ENCODE measurements at regions not wholly inside any gene's neighbourhood (a gene's known extent, or its start where the extent isn't known, plus 50 kb on each side); places are given as distances from the start of the nearest gene placed in this dataset.

DNA sequence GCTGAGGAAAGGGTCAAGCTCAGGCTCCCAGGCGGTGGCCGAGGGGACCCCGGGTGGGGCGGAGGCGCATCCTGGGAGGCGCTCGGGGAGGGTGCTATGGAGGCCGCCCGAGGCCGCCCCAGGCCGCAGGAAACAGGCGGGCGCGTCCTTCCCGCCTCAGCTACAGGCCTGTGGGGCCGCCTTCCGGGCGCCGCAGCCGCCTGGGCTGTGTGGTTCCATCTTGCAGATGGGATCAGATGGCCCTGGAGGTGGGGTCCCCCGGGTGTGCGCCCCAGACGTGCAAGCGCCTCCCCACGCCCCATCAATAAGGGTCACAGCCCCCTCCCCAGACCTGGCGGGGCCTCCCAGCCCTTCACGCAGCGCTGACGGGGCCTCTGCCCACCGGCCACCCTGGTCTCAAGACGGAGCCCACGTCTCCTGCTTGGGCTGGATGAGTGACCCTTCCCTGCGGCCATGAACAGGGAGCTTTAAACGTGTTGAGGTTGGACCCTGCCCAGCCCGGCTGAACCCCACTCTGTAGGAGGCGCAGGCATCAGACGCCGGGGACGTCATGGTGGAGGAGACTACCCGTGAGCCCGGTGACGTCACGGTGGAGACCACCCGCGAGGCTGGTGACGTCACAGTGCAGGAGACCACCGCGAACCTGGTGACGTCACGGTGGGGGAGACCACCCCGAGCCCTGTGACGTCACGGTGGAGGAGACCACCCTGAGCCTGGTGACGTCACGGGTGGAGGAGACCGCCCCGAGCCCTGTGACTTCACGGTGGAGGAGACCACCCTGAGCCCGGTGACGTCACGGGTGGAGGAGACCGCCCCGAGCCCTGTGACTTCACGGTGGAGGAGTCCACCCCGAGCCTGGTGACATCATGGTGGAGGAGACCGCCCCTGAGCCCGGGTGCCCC lies 267.0 kb downstream of the DLL1 start:
- H3K27ac Mint-ChIP-seq: no peak overlapping the region
- H3K4me3 Mint-ChIP-seq: no peak overlapping the region
- H3K36me3 Mint-ChIP-seq: no peaks in the 10 kb centered on the region
- no peaks in the 10 kb centered on the region for H3K9me3 Mint-ChIP-seq
- DNase-seq (ENCODE audit: low spot score in 2 of 2, unreplicated experiment in 2 of 2): no peak
- peaks cover 26% of the 10 kb centered on the region for H3K4me1 Mint-ChIP-seq
- TF ChIP-seq, protein P1, sequence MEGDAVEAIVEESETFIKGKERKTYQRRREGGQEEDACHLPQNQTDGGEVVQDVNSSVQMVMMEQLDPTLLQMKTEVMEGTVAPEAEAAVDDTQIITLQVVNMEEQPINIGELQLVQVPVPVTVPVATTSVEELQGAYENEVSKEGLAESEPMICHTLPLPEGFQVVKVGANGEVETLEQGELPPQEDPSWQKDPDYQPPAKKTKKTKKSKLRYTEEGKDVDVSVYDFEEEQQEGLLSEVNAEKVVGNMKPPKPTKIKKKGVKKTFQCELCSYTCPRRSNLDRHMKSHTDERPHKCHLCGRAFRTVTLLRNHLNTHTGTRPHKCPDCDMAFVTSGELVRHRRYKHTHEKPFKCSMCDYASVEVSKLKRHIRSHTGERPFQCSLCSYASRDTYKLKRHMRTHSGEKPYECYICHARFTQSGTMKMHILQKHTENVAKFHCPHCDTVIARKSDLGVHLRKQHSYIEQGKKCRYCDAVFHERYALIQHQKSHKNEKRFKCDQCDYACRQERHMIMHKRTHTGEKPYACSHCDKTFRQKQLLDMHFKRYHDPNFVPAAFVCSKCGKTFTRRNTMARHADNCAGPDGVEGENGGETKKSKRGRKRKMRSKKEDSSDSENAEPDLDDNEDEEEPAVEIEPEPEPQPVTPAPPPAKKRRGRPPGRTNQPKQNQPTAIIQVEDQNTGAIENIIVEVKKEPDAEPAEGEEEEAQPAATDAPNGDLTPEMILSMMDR (IDR thresholded peaks at IDR 0.05; ENCODE audit: unreplicated experiment): no peak
- H3K27me3 Mint-ChIP-seq (ENCODE audit: low read depth): no peaks in the 10 kb centered on the region

DNA sequence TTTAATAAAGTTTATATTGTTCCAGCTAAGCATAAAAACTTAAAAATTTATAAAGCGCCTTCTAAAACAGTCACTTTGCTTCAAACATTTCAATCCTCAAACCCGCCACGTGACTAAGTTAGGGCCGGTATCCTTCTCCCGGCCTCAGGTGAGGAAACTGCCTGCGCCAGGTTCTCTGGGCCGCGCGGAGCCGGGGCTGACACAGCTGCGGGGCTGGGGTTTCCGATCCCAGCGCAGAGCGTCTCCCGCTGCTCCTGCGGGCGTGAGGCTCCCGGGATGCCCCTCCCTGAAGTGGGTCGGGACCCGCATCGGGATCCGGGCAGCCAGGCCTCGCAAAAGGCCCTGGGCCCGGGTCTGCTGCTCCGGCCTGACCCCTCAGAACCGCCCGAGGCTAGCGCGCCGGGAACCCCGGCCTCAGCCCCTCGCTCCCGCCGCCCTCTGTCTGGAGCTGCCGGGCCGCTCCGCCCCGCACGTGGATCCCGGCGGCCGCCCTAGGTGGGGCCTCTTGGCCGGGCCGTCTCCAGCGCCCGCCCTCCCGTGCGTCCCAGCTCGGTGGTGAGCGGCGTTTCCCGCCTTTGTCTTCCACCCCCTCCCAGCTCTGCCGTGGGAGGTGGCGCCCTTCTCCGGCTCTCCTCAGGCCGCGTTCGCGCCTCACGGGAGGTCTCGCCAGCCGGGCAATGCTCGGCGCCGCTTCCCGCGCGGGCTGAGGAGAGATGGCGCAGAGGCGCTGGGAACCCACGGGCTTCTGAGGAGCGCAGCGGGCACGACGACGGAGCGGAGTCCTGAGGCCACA lies 267.9 kb downstream of the DLL1 start:
- Mint-ChIP-seq H3K27ac (no peak overlapping the region), H3K27me3 (ENCODE audit: low read depth) (no peaks in the 10 kb centered on the region), H3K4me3 (no peak overlapping the region), H3K9me3 (no peaks in the 10 kb centered on the region), H3K36me3 (no peaks in the 10 kb centered on the region), H3K4me1 (peaks cover 26% of the 10 kb centered on the region)
- TF ChIP-seq, protein P1 (IDR thresholded peaks at IDR 0.05; ENCODE audit: unreplicated experiment): no peak
- DNase-seq (ENCODE audit: low spot score in 2 of 2, unreplicated experiment in 2 of 2): no peak

DNA sequence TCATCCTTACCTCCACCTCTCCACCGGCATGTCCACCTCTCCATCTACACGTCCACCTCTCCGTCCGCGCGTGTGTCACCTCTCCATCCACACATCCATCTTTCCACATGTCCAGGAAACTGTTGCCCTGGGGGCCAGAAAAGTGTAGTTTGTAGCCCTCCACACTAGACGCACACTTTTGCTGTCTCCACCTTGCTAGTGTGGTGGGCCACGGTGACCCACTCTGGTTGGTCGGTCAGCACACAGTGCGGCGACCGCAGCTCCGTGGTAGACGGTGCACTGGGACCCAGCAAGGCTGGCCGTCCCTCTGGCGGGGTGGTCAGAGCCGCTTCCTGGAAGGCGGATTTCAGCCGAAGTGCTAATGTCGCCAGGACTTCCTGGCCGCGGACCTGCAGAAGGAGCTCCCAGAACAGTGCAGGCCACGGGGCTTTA lies 268.6 kb downstream of the DLL1 start:
- TF ChIP-seq, protein P1 (IDR thresholded peaks at IDR 0.05; ENCODE audit: unreplicated experiment): no peak
- no peak for DNase-seq (ENCODE audit: low spot score in 2 of 2, unreplicated experiment in 2 of 2)
- Mint-ChIP-seq H3K27me3 (ENCODE audit: low read depth) (peaks cover 2% of the 10 kb centered on the region), H3K4me3 (no peak overlapping the region), H3K4me1 (peaks cover 23% of the 10 kb centered on the region), H3K27ac (no peak overlapping the region), H3K36me3 (no peaks in the 10 kb centered on the region), H3K9me3 (no peaks in the 10 kb centered on the region)

DNA sequence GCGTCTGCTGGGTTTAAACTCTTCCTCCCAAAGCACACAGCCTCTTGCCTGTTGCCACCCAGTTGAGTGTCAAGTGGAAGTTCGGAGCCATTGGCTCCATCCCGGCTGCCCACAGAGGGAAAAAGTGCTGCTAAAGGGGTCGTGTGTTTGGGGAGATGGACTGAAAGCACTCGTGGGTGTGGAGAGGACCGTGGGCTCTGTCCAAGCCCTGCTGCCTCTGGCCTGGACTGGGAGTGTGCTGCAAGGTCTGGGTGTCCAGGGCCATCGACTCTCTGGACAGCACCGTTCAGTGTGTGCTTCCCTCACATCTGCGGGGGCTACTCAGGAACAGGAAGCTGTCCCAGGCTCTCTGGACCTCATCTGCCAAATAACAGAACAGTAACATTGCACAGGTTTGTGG lies 269.3 kb downstream of the DLL1 start:
- no peak for DNase-seq (ENCODE audit: low spot score in 2 of 2, unreplicated experiment in 2 of 2)
- H3K27ac Mint-ChIP-seq: no peak overlapping the region
- H3K36me3 Mint-ChIP-seq: no peaks in the 10 kb centered on the region
- TF ChIP-seq, protein P1 (IDR thresholded peaks at IDR 0.05; ENCODE audit: unreplicated experiment): no peak
- peaks cover 7% of the 10 kb centered on the region for H3K27me3 Mint-ChIP-seq (ENCODE audit: low read depth)
- no peaks in the 10 kb centered on the region for H3K9me3 Mint-ChIP-seq
- H3K4me3 Mint-ChIP-seq: no peak overlapping the region
- H3K4me1 Mint-ChIP-seq: peaks cover 16% of the 10 kb centered on the region

DNA sequence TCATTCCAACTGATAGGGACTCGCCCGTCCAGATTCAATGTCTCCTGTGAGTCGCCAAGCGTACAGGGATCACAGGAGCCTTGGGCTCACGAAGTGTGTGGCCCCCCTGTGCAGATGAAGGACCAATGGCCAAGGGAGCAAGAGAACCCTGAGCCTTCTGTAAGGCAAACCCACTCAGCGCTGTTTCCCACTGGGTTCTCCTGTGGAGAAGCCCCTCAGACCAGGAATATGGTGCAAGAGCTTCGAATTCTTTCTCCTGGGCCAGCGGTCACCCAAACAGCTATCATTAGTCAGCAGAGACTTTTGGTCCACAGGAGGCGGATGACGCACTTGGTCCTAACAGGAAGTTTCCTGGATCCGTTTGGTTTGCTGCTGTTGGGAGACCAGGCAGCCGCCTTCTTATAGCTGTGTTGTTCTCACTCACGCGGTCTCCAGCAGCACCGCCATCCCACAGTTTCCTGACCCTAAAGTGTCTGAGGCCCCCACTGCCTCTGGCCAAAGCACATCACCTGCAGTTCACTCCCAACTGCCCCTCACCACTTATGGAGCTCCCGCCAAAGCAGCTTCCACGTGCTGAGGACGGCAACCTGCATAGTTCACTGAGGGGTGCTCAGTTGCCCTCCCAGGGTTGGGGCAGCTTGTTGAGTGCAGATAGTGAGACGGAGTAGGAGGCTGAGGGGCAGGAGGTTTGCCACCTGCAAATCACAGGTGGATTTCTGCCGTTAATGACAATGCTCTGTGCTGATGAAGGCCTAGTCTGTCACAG lies 268.6 kb downstream of the ERMARD start:
- peaks cover 4% of the 10 kb centered on the region for H3K4me1 Mint-ChIP-seq
- TF ChIP-seq, protein P1 (IDR thresholded peaks at IDR 0.05; ENCODE audit: unreplicated experiment): no peak
- H3K36me3 Mint-ChIP-seq: no peaks in the 10 kb centered on the region
- no peak overlapping the region for H3K4me3 Mint-ChIP-seq
- H3K27me3 Mint-ChIP-seq (ENCODE audit: low read depth): peaks cover 19% of the 10 kb centered on the region
- no peak overlapping the region for H3K27ac Mint-ChIP-seq
- no peak for DNase-seq (ENCODE audit: low spot score in 2 of 2, unreplicated experiment in 2 of 2)
- no peaks in the 10 kb centered on the region for H3K9me3 Mint-ChIP-seq
